HCT116 (cell line): ENCODE measurements at regions not wholly inside any gene's neighbourhood (a gene's known extent, or its start where the extent isn't known, plus 50 kb on each side); places are given as distances from the start of the nearest gene placed in this dataset.

Experiments used
- ATAC-seq: fragments of 200-7000 bp; cut with Tn5 transposase; 2 replicates; pipeline ENCODE4 v1.9.1; 2020; ENCODE audit warnings: mild to moderate bottlenecking, moderate library complexity
- BruUV-seq: library from RNA; stranded (reverse); fragments of 400-500 nt; replicated peaks from 2 replicates; lab custom pipeline; 2021; lab: Mats Ljungman, UMichigan
- CTCF ChIA-PET: fragments of 300-600 bp; sonication (Branson Sonifier 250); formaldehyde crosslinking; loops from one replicate; lab custom pipeline; 2021; ENCODE audit warnings: antibody characterized with exemption; lab: Charles Lee
- POLR2A ChIA-PET: fragments of 300-600, 350-600 bp; sonication (Branson Sonifier 250); formaldehyde crosslinking; loops from one replicate; lab custom pipeline; 2021; ENCODE audit warnings: antibody characterized with exemption; lab: Charles Lee
- RAD21 ChIA-PET, 2 experiments: fragments of 300-600 bp; sonication (Branson Sonifier 250); formaldehyde crosslinking; loops; one replicate each; lab custom pipeline; 2023; ENCODE audit warnings: low total read pairs in 2 of 2; ENCODE audit not compliant: uncharacterized antibody in 2 of 2, unreplicated experiment in 2 of 2, low non-redundant PET in 1 of 2; lab: Charles Lee
- DNase-seq: peaks from one replicate; pipeline ENCODE4 v3.0.0-alpha.2; 2010; ENCODE audit warnings: low read depth, low spot score
- H2AFZ ChIP-seq: fragments of 200-600 bp; shearing (Covaris generic), sonication (generic); 2 replicates; pipeline ENCODE4 v1.6.1; 2017; ENCODE audit warnings: low read depth, mixed run types, mixed read lengths, antibody characterized with exemption, low read length; ENCODE audit not compliant: poor library complexity, severe bottlenecking
- H3K27ac ChIP-seq: 2 replicates; pipeline ENCODE4 v1.5.1; 2012; ENCODE audit warnings: low read depth, low read length
- H3K27me3 ChIP-seq: fragments of 200-600 bp; sonication (generic); 2 replicates; pipeline ENCODE4 v1.6.1; 2016; ENCODE audit warnings: mixed run types, low read length, mixed read lengths; ENCODE audit not compliant: insufficient read depth
- H3K36me3 ChIP-seq, 2 experiments: fragments of 200-500 bp in 1 of 2; fragments of 200-600 bp in 1 of 2; sonication (Bioruptor generic) in 1 of 2; sonication (generic) in 1 of 2; 2 replicates each; pipeline versions ENCODE4 v1.5.1 to v1.6.1; 2014 to 2016; ENCODE audit warnings: low read length in 2 of 2, inconsistent platforms in 1 of 2, mixed read lengths in 1 of 2, mixed run types in 1 of 2; ENCODE audit not compliant: insufficient read depth in 2 of 2, control insufficient read depth in 1 of 2
- H3K4me1 ChIP-seq, 2 experiments: fragments of 200-600 bp in 1 of 2; sonication (generic) in 1 of 2; 2 replicates each; pipeline versions ENCODE4 v1.5.1 to v1.6.1; 2012 to 2017; ENCODE audit warnings: low read length in 2 of 2, inconsistent platforms in 1 of 2, mild to moderate bottlenecking in 1 of 2, mixed read lengths in 1 of 2, mixed run types in 1 of 2, moderate library complexity in 1 of 2; ENCODE audit not compliant: insufficient read depth in 2 of 2, control insufficient read depth in 1 of 2
- H3K4me2 ChIP-seq: fragments of 200-600 bp; sonication (generic); 2 replicates; pipeline ENCODE4 v1.6.1; 2017; ENCODE audit warnings: mixed run types, low read length, mixed read lengths
- H3K4me3 ChIP-seq, 2 experiments: fragments of 200-600 bp in 1 of 2; sonication (generic) in 1 of 2; replicated peaks in 1 of 2; 2 replicates each; pipeline ENCODE4 v1.5.1; 2011 to 2016; ENCODE audit warnings: low read length in 2 of 2, control low read depth in 1 of 2, low read depth in 1 of 2, mild to moderate bottlenecking in 1 of 2, mixed read lengths in 1 of 2, mixed run types in 1 of 2
- H3K79me2 ChIP-seq: fragments of 200-600 bp; sonication (generic); 2 replicates; pipeline ENCODE4 v1.6.1; 2017; ENCODE audit warnings: mild to moderate bottlenecking, mixed run types, low read length, moderate library complexity, mixed read lengths; ENCODE audit not compliant: insufficient read depth
- H3K9ac ChIP-seq: fragments of 200-600 bp; sonication (generic); 2 replicates; pipeline ENCODE4 v1.6.1; 2016; ENCODE audit warnings: low read length, mixed read lengths
- H3K9me2 ChIP-seq: fragments of 200-600 bp; sonication (generic), shearing (Covaris generic); 2 replicates; pipeline ENCODE4 v1.6.1; 2017; ENCODE audit warnings: mixed run types, mild to moderate bottlenecking, moderate library complexity; ENCODE audit not compliant: insufficient read depth
- H3K9me3 ChIP-seq, 2 experiments: fragments of 200-500 bp in 1 of 2; fragments of 200-600 bp in 1 of 2; sonication (Bioruptor generic) in 1 of 2; sonication (generic) in 1 of 2; 2 replicates each; pipeline ENCODE4 v1.6.1; 2014 to 2017; ENCODE audit warnings: low read length in 2 of 2, mixed read lengths in 2 of 2, inconsistent platforms in 1 of 2, low read depth in 1 of 2, mild to moderate bottlenecking in 1 of 2, mixed run types in 1 of 2, moderate library complexity in 1 of 2; ENCODE audit not compliant: control insufficient read depth in 1 of 2, insufficient read depth in 1 of 2
- H4K20me1 ChIP-seq: fragments of 200-600 bp; sonication (generic), shearing (Covaris generic); 2 replicates; pipeline ENCODE4 v1.6.1; 2017; ENCODE audit warnings: mixed run types, mild to moderate bottlenecking, moderate library complexity; ENCODE audit not compliant: insufficient read depth
- CBX3 ChIP-seq: IDR thresholded peaks from 2 replicates; pipeline ENCODE4 v1.6.1; 2012; ENCODE audit warnings: low read depth
- EZH2 ChIP-seq: fragments of 200-600 bp; sonication (generic); IDR thresholded peaks from 2 replicates; pipeline ENCODE4 v1.6.1; 2017; ENCODE audit warnings: antibody characterized with exemption, mixed run types
- POLR2AphosphoS5 ChIP-seq: IDR thresholded peaks from 2 replicates; pipeline ENCODE4 v1.6.1; 2011; ENCODE audit warnings: mild to moderate bottlenecking, low read depth, low read length, moderate library complexity
- SIN3A ChIP-seq: IDR thresholded peaks from 2 replicates; pipeline ENCODE4 v1.6.1; 2012; ENCODE audit warnings: low read depth
- SRF ChIP-seq: IDR thresholded peaks from 2 replicates; pipeline ENCODE4 v1.6.1; 2012; ENCODE audit warnings: low read depth
- TCF7L2 ChIP-seq: IDR thresholded peaks from 2 replicates; pipeline ENCODE4 v1.7.0; 2011; ENCODE audit warnings: borderline replicate concordance, inconsistent platforms; ENCODE audit not compliant: insufficient read depth, insufficient read length; ENCODE audit errors: extremely low read depth
- intact Hi-C: fragments of 100-400 bp; cut with micrococcal nuclease; formaldehyde crosslinking; loops from 2 replicates; pipeline ENCODE4 v1.10.0; 2022
- TF ChIP-seq, protein P1 (sequence below): IDR thresholded peaks from 2 replicates; pipeline ENCODE4 v1.6.1; 2011; ENCODE audit warnings: mild to moderate bottlenecking, low read length, moderate library complexity; ENCODE audit not compliant: insufficient replicate concordance; ENCODE audit errors: extremely low read depth

DNA sequence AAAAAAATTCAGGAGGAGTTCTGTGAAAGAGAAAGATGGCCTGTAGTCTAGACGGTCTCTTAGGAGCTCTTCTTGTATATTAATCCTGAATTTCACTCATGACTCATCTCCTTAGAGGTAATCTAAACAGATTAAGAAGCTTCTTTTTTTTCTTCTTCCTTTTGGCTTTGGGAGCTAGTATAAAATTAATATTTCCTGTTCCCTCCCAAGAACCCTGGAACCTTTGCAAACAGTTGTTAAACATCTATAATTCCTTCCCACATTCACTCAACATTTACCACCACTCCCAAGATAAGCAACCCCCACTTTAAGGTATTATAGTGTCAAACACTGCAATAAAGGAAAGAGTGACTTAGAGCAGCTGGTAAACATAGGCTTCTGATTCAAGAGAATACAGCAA is 146.4 kb upstream of the EDNRA start:
- intact Hi-C loops, result no loop called here
- no peak overlapping the region for H3K27ac ChIP-seq
- H2AFZ ChIP-seq, result no peak overlapping the region
- no peaks in the 10 kb centered on the region for H3K9me2 ChIP-seq
- ChIA-PET POLR2A (no interaction called here), CTCF (no interaction called here), RAD21 (no interaction called here)
- H3K4me3 ChIP-seq, result no peak overlapping the region
- no peak overlapping the region for H3K9ac ChIP-seq
- no peak for ATAC-seq
- no peaks in the 10 kb centered on the region for H3K36me3 ChIP-seq
- no peak overlapping the region for H3K4me2 ChIP-seq
- no peak for DNase-seq
- H4K20me1 ChIP-seq, result no peaks in the 10 kb centered on the region
- no peak for TF ChIP-seq POLR2AphosphoS5
- no peaks in the 10 kb centered on the region for H3K4me1 ChIP-seq
- no peaks in the 10 kb centered on the region for H3K27me3 ChIP-seq
- BruUV-seq, result no TSS peak
- H3K79me2 ChIP-seq, result no peaks in the 10 kb centered on the region
- H3K9me3 ChIP-seq, result no peaks in the 10 kb centered on the region

DNA sequence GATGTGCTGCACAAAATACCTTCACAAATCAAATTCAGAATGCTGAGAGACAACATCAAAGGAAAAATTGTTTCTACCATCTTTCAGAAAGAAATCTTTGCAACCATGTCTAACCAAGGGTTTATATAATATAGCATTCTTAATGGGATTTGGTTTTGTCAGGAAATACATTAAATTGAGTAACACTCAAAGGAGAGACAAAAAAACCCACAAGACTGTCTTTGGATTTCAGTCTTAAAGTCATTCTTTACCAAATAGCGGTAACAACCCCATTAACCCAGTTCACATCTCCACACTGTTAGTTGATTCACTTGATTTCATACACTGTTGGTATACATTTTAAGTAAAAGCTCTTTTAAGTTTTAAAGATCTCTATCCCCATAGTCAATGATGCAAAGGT is 145.7 kb upstream of the EDNRA start:
- no peaks in the 10 kb centered on the region for H3K79me2 ChIP-seq
- no peak overlapping the region for H2AFZ ChIP-seq
- ATAC-seq (no peak), DNase-seq (no peak)
- RAD21 ChIA-PET, result no interaction called here
- no peak overlapping the region for H3K27ac ChIP-seq
- H3K4me3 ChIP-seq, result no peak overlapping the region
- CTCF ChIA-PET, result no interaction called here
- no peak overlapping the region for H3K4me2 ChIP-seq
- TF ChIP-seq CBX3 (no peak), SIN3A (no peak), EZH2 (no peak), TCF7L2 (no peak), SRF (no peak)
- TF ChIP-seq, protein P1, sequence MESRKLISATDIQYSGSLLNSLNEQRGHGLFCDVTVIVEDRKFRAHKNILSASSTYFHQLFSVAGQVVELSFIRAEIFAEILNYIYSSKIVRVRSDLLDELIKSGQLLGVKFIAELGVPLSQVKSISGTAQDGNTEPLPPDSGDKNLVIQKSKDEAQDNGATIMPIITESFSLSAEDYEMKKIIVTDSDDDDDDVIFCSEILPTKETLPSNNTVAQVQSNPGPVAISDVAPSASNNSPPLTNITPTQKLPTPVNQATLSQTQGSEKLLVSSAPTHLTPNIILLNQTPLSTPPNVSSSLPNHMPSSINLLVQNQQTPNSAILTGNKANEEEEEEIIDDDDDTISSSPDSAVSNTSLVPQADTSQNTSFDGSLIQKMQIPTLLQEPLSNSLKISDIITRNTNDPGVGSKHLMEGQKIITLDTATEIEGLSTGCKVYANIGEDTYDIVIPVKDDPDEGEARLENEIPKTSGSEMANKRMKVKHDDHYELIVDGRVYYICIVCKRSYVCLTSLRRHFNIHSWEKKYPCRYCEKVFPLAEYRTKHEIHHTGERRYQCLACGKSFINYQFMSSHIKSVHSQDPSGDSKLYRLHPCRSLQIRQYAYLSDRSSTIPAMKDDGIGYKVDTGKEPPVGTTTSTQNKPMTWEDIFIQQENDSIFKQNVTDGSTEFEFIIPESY, result no peak
- no peaks in the 10 kb centered on the region for H3K9me3 ChIP-seq
- peaks cover 0 to 5% of the 10 kb centered on the region in 2 experiments; a peak in 2 of 4 replicates for H3K4me1 ChIP-seq
- H3K9me2 ChIP-seq, result no peaks in the 10 kb centered on the region
- no peaks in the 10 kb centered on the region for H3K27me3 ChIP-seq
- no peaks in the 10 kb centered on the region for H4K20me1 ChIP-seq
- H3K9ac ChIP-seq, result no peak overlapping the region
- POLR2A ChIA-PET, result no interaction called here
- BruUV-seq, result no TSS peak
- intact Hi-C loops, result no loop called here
- H3K36me3 ChIP-seq, result no peaks in the 10 kb centered on the region
